ENCODE measurements at regions not wholly inside any gene's neighbourhood (a gene's known extent, or its start where the extent isn't known, plus 50 kb on each side); places are given as distances from the start of the nearest gene placed in this dataset.

GRCh38 chr15:61517776-61518175, 288.7 kb upstream of the RORA start:
- Histone ChIP-seq H3K27me3 (ENCODE audit: insufficient read depth, low read length, poor library complexity) (peaks cover 8% of the 10 kb centered on the region), H3K9me3 (ENCODE audit: insufficient read depth, low read length, severe bottlenecking) (no peaks in the 10 kb centered on the region), H3K79me2 (ENCODE audit: insufficient read depth, low read length) (no peaks in the 10 kb centered on the region), H3K4me3 (ENCODE audit: low read depth in 1 of 2, low read length in 2 of 2) (no peak overlapping the region), H3K27ac (ENCODE audit: low read length) (no peak overlapping the region), H3K36me3 (ENCODE audit: insufficient read depth, low read length) (no peaks in the 10 kb centered on the region), H3K4me1 (ENCODE audit: insufficient read depth, low read length) (no peaks in the 10 kb centered on the region), H3K9ac (ENCODE audit: low read depth, low read length) (no peak overlapping the region), H4K20me1 (ENCODE audit: insufficient read depth, low read length) (no peaks in the 10 kb centered on the region), H3K4me2 (ENCODE audit: insufficient read depth, low read length) (no peak overlapping the region), H2AFZ (ENCODE audit: low read depth, low read length) (no peak overlapping the region)
- DNase-seq (no peak), ATAC-seq (ENCODE audit: insufficient read depth, low read depth) (no peak)
- TF ChIP-seq CTCF (IDR thresholded peaks at IDR 0.05; ENCODE audit: borderline replicate concordance, extremely low read depth, low read length, poor library complexity, severe bottlenecking) = no peak
- no peak for TF ChIP-seq EZH2 (IDR thresholded peaks at IDR 0.05; ENCODE audit: borderline replicate concordance, low read depth, low read length, severe bottlenecking)

- no peak overlapping the region for H3K9ac ChIP-seq (ENCODE audit: low read depth, low read length)
- no peaks in the 10 kb centered on the region for H3K36me3 ChIP-seq (ENCODE audit: insufficient read depth, low read length)
- no peaks in the 10 kb centered on the region for H3K4me1 ChIP-seq (ENCODE audit: insufficient read depth, low read length)
- H4K20me1 ChIP-seq (ENCODE audit: insufficient read depth, low read length) = no peaks in the 10 kb centered on the region
- H3K27ac ChIP-seq (ENCODE audit: low read length) = no peak overlapping the region
- no peak for TF ChIP-seq EZH2 (IDR thresholded peaks at IDR 0.05; ENCODE audit: borderline replicate concordance, low read depth, low read length, severe bottlenecking)
- TF ChIP-seq CTCF (IDR thresholded peaks at IDR 0.05; ENCODE audit: borderline replicate concordance, extremely low read depth, low read length, poor library complexity, severe bottlenecking) = no peak
- no peaks in the 10 kb centered on the region for H3K79me2 ChIP-seq (ENCODE audit: insufficient read depth, low read length)
- no peak overlapping the region for H3K4me2 ChIP-seq (ENCODE audit: insufficient read depth, low read length)
- no peak overlapping the region for H2AFZ ChIP-seq (ENCODE audit: low read depth, low read length)
- no peak overlapping the region for H3K4me3 ChIP-seq (ENCODE audit: low read depth in 1 of 2, low read length in 2 of 2)
- no peaks in the 10 kb centered on the region for H3K9me3 ChIP-seq (ENCODE audit: insufficient read depth, low read length, severe bottlenecking)
- DNase-seq (no peak), ATAC-seq (ENCODE audit: insufficient read depth, low read depth) (no peak)
- peaks cover 8% of the 10 kb centered on the region for H3K27me3 ChIP-seq (ENCODE audit: insufficient read depth, low read length, poor library complexity)
These were observed 288.2 kb upstream of the RORA start for GRCh38 chr15:61517335-61517734.

- H3K9me3 ChIP-seq (ENCODE audit: insufficient read depth, low read length, severe bottlenecking) = no peaks in the 10 kb centered on the region
- H3K4me2 ChIP-seq (ENCODE audit: insufficient read depth, low read length) = no peak overlapping the region
- no peak for ATAC-seq (ENCODE audit: insufficient read depth, low read depth)
- DNase-seq = no peak
- H3K79me2 ChIP-seq (ENCODE audit: insufficient read depth, low read length) = no peaks in the 10 kb centered on the region
- H3K27me3 ChIP-seq (ENCODE audit: insufficient read depth, low read length, poor library complexity) = peaks cover 6% of the 10 kb centered on the region
- H3K36me3 ChIP-seq (ENCODE audit: insufficient read depth, low read length) = no peaks in the 10 kb centered on the region
- H3K4me1 ChIP-seq (ENCODE audit: insufficient read depth, low read length) = no peaks in the 10 kb centered on the region
- no peak overlapping the region for H3K9ac ChIP-seq (ENCODE audit: low read depth, low read length)
- H4K20me1 ChIP-seq (ENCODE audit: insufficient read depth, low read length) = no peaks in the 10 kb centered on the region
- no peak overlapping the region for H2AFZ ChIP-seq (ENCODE audit: low read depth, low read length)
- no peak for TF ChIP-seq EZH2 (IDR thresholded peaks at IDR 0.05; ENCODE audit: borderline replicate concordance, low read depth, low read length, severe bottlenecking)
- TF ChIP-seq CTCF (IDR thresholded peaks at IDR 0.05; ENCODE audit: borderline replicate concordance, extremely low read depth, low read length, poor library complexity, severe bottlenecking) = no peak
- H3K4me3 ChIP-seq (ENCODE audit: low read depth in 1 of 2, low read length in 2 of 2) = no peak overlapping the region
- no peak overlapping the region for H3K27ac ChIP-seq (ENCODE audit: low read length)
These were observed 282.7 kb upstream of the RORA start for GRCh38 chr15:61511756-61512155.

GRCh38 chr15:61511089-61511488, 282.0 kb upstream of the RORA start:
- DNase-seq = no peak
- no peak overlapping the region for H3K4me3 ChIP-seq (ENCODE audit: low read depth in 1 of 2, low read length in 2 of 2)
- H3K4me2 ChIP-seq (ENCODE audit: insufficient read depth, low read length) = no peak overlapping the region
- H2AFZ ChIP-seq (ENCODE audit: low read depth, low read length) = no peak overlapping the region
- no peaks in the 10 kb centered on the region for H3K4me1 ChIP-seq (ENCODE audit: insufficient read depth, low read length)
- no peaks in the 10 kb centered on the region for H3K79me2 ChIP-seq (ENCODE audit: insufficient read depth, low read length)
- H3K36me3 ChIP-seq (ENCODE audit: insufficient read depth, low read length) = no peaks in the 10 kb centered on the region
- H3K27me3 ChIP-seq (ENCODE audit: insufficient read depth, low read length, poor library complexity) = peaks cover 6% of the 10 kb centered on the region
- no peaks in the 10 kb centered on the region for H4K20me1 ChIP-seq (ENCODE audit: insufficient read depth, low read length)
- H3K27ac ChIP-seq (ENCODE audit: low read length) = no peak overlapping the region
- no peak for ATAC-seq (ENCODE audit: insufficient read depth, low read depth)
- TF ChIP-seq CTCF (IDR thresholded peaks at IDR 0.05; ENCODE audit: borderline replicate concordance, extremely low read depth, low read length, poor library complexity, severe bottlenecking) (no peak), EZH2 (IDR thresholded peaks at IDR 0.05; ENCODE audit: borderline replicate concordance, low read depth, low read length, severe bottlenecking) (no peak)
- H3K9me3 ChIP-seq (ENCODE audit: insufficient read depth, low read length, severe bottlenecking) = no peaks in the 10 kb centered on the region
- H3K9ac ChIP-seq (ENCODE audit: low read depth, low read length) = no peak overlapping the region
